B cell (primary cell): ENCODE measurements at regions not wholly inside any gene's neighbourhood (a gene's known extent, or its start where the extent isn't known, plus 50 kb on each side); places are given as distances from the start of the nearest gene placed in this dataset.

ENCODE experiments used
- CTCF ChIP-seq: fragments of 200-600 bp; IDR thresholded peaks from one replicate; pipeline ENCODE4 v1.8.0; 2022; ENCODE audit warnings: antibody characterized with exemption, mild to moderate bottlenecking
- EZH2 ChIP-seq: IDR thresholded peaks from 2 replicates; pipeline ENCODE4 v1.6.1; 2012; ENCODE audit warnings: borderline replicate concordance, low read depth, mild to moderate bottlenecking, moderate library complexity, low read length; ENCODE audit not compliant: insufficient read depth, poor library complexity, severe bottlenecking

- TF ChIP-seq EZH2, result no peak
- TF ChIP-seq CTCF, result no peak
Measured at GRCh38 chr14:101395779-101396178, 165.5 kb upstream of the DIO3 start.
